IPS-20b (cell line): ENCODE measurements at regions not wholly inside any gene's neighbourhood (a gene's known extent, or its start where the extent isn't known, plus 50 kb on each side); places are given as distances from the start of the nearest gene placed in this dataset.

Source experiments
- H3K27ac ChIP-seq: one replicate; pipeline ENCODE4 v1.5.1; 2013; ENCODE audit warnings: low read length
- H3K27me3 ChIP-seq: 2 replicates; pipeline ENCODE4 v1.6.1; 2013; ENCODE audit warnings: mild to moderate bottlenecking, low read length, inconsistent platforms; ENCODE audit not compliant: insufficient read depth
- H3K36me3 ChIP-seq: 2 replicates; pipeline ENCODE4 v1.6.1; 2013; ENCODE audit warnings: low read depth, mild to moderate bottlenecking, inconsistent platforms, low read length, moderate library complexity; ENCODE audit not compliant: insufficient read depth
- H3K4me1 ChIP-seq: 2 replicates; pipeline ENCODE4 v1.6.1; 2013; ENCODE audit warnings: mild to moderate bottlenecking, control low read depth, inconsistent platforms, low read length, moderate library complexity; ENCODE audit not compliant: insufficient read depth
- H3K4me3 ChIP-seq: 2 replicates; pipeline ENCODE4 v1.5.1; 2013; ENCODE audit warnings: mild to moderate bottlenecking, low read length, inconsistent platforms
- H3K9ac ChIP-seq: 2 replicates; pipeline ENCODE4 v1.6.1; 2013; ENCODE audit warnings: low read depth, mild to moderate bottlenecking, inconsistent platforms, low read length, moderate library complexity
- H3K9me3 ChIP-seq: 2 replicates; pipeline ENCODE4 v1.6.1; 2013; ENCODE audit warnings: mild to moderate bottlenecking, low read depth, low read length, inconsistent platforms; ENCODE audit not compliant: insufficient read depth

DNA sequence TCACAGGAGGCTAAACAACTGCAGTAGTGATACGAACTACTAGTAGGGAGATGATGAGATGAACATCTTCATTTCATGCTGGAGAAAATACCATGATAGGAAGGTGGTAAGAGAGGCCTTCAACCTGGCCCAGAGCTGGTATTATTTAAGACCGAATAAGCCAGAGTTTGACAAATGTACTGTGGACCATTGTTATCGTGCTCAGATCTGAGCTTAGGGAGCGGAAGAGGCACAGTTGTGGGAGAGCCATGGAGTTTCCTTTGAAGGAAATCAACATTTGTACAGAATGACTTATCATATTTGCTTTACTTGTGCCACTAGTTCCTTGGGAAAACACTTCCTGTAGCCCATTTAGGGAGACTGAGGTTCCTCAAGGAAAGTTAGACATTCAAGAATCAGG, 260.6 kb upstream of the TNP1 start:
- no peaks in the 10 kb centered on the region for H3K4me1 ChIP-seq
- H3K9me3 ChIP-seq = no peaks in the 10 kb centered on the region
- H3K36me3 ChIP-seq = no peaks in the 10 kb centered on the region
- H3K4me3 ChIP-seq = no peak overlapping the region
- no peaks in the 10 kb centered on the region for H3K27me3 ChIP-seq
- H3K27ac ChIP-seq = no peak overlapping the region
- no peak overlapping the region for H3K9ac ChIP-seq

DNA sequence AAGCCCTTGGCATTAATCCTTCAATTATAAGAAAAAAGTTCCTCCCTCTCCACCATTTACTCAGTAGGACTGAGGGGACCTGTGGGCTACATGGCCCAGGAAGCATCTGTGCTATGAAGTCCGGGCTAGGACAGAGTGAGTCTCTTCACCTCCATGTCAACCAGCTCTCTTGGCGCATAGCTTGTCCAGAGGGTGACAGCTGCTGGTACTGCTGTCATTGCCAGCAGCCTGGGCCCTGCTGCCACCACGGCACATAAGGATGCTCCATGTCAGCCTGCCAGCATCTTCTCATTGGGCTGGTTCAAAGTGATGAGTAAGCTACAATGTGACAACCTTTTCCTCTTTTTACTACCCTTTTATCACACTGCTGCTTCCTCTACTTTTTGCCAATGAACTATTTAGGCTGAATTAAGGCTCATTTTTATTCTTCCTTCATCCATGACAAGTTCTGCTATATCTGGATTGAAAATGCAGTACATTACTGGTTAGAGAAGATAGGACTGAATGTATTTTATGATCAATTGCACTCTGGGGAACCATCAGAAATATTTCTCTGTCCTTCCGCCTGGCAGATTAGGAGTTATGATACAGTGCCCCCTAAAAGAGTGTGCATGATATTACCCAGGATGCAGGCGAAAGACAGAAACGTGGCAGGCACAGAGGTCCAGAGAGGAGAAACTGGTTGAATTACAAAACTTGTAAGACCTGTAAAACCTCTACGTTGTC, 258.9 kb upstream of the TNP1 start:
- Histone ChIP-seq H3K9me3 (no peaks in the 10 kb centered on the region), H3K27ac (no peak overlapping the region), H3K4me3 (no peak overlapping the region), H3K36me3 (no peaks in the 10 kb centered on the region), H3K27me3 (no peaks in the 10 kb centered on the region), H3K9ac (no peak overlapping the region), H3K4me1 (no peaks in the 10 kb centered on the region)

DNA sequence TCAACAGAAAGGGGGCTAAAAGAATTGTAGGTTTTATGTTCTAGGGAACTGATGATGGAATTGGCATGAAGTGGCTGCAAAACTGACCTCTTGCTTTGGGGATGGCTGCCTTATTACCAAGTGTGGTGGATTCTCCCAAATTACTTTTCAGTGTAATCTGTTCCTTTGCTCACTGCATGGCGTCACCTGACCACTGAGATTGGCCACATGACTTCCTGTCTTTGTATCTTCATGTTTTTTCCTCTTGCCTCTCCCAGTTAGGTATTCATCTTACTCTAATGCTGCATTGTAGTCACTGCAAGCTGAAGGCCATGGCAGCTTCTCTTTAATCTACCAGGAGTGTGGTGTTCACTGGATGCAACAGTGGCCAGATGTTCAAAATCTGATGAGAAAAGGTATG, 257.7 kb upstream of the TNP1 start:
- Histone ChIP-seq H3K9me3 (no peaks in the 10 kb centered on the region), H3K4me3 (no peak overlapping the region)

DNA sequence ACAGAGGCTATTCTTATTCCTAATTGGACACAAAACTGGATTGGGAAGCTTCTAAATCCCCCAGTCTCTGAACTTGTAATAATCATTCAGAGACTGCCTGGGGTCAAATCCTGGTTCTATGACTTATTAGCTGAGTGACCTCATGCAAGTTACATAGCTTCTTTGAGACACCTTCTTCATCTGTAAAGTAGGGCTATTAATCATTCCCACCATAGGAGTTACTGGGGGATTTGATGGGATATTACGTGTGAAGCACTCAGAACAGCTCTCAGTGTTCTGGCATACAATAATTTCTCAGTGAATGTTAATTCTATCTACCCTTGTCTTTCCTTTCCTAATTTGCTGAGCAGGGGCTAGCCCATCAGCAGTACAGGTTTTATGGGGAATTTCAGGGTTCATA, 256.7 kb upstream of the TNP1 start:
- H3K36me3 ChIP-seq = no peaks in the 10 kb centered on the region
- no peak overlapping the region for H3K27ac ChIP-seq
- no peaks in the 10 kb centered on the region for H3K27me3 ChIP-seq
- no peaks in the 10 kb centered on the region for H3K4me1 ChIP-seq
- no peaks in the 10 kb centered on the region for H3K9me3 ChIP-seq
- no peak overlapping the region for H3K4me3 ChIP-seq
- H3K9ac ChIP-seq = no peak overlapping the region

More for the DNA sequence above, 257.7 kb upstream of the TNP1 start:
- no peak overlapping the region for H3K27ac ChIP-seq
- no peaks in the 10 kb centered on the region for H3K36me3 ChIP-seq
- no peak overlapping the region for H3K9ac ChIP-seq
- no peaks in the 10 kb centered on the region for H3K27me3 ChIP-seq
- no peaks in the 10 kb centered on the region for H3K4me1 ChIP-seq

DNA sequence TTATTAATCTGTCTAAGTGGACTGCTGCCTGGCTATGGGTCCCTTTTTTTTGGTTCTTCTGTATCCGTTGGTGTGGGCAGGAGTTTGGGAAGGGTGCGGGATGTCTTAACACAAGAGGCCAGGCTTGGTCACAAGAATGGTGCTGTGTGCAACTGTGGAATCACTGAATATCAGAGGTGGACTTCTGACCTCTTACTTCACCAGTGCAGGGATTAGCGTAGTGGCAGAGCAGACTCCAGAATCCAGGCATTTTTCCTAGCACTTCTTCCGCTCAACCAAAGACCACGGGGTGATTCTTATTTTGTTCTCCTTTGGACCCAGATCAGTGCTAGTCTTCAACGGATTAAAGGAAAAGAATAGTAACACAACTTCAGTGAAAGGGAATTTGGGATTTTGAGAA, 254.3 kb upstream of the TNP1 start:
- Histone ChIP-seq H3K4me1 (no peaks in the 10 kb centered on the region), H3K9ac (no peak overlapping the region), H3K27me3 (no peaks in the 10 kb centered on the region), H3K36me3 (no peaks in the 10 kb centered on the region), H3K27ac (no peak overlapping the region), H3K9me3 (no peaks in the 10 kb centered on the region), H3K4me3 (no peak overlapping the region)

DNA sequence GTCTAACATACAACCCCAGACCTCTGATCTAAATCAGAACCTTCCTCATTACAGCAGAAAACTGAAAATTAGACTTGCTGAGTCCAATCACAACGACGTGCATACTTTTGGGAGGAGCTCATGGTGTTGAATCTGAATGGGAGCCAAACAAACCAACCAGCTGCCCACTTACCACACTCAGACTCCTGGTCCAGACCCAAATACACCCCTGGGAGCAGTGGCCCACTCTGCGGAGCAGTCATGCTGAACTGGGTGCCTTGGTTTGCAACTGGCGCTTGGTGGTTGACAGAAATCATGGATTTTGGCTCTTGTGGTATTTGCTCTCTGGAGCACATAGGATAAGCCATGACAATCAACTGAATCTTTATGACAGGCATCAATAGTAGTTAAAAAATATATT, 253.6 kb upstream of the TNP1 start:
- H3K27ac ChIP-seq = no peak overlapping the region
- H3K9ac ChIP-seq = no peak overlapping the region
- H3K9me3 ChIP-seq = no peaks in the 10 kb centered on the region
- H3K36me3 ChIP-seq = no peaks in the 10 kb centered on the region
- H3K4me3 ChIP-seq = no peak overlapping the region
- H3K27me3 ChIP-seq = no peaks in the 10 kb centered on the region
- H3K4me1 ChIP-seq = no peaks in the 10 kb centered on the region

DNA sequence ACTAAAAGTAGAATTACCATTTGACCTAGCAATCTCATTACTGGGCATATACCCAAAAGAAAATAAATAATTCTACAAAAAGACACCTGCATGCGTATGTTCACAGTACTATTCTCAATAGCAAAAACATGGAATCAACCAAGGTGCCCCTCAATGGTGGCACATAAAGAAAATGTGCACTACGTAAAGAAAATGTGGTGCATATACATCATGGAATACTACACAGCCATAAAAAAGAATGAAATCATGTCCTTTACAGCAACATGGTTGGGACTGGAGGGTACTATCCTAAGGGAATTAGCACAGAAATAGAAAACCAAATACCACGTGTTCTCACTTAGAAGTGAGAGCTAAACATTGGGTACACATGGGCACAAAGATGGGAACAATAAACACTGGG, 250.7 kb upstream of the TNP1 start:
- no peaks in the 10 kb centered on the region for H3K36me3 ChIP-seq
- no peak overlapping the region for H3K9ac ChIP-seq
- H3K27ac ChIP-seq = no peak overlapping the region
- no peak overlapping the region for H3K4me3 ChIP-seq
- H3K27me3 ChIP-seq = no peaks in the 10 kb centered on the region
- H3K9me3 ChIP-seq = no peaks in the 10 kb centered on the region
- peaks cover 9% of the 10 kb centered on the region; the same call in 1 of the 2 replicates for H3K4me1 ChIP-seq

DNA sequence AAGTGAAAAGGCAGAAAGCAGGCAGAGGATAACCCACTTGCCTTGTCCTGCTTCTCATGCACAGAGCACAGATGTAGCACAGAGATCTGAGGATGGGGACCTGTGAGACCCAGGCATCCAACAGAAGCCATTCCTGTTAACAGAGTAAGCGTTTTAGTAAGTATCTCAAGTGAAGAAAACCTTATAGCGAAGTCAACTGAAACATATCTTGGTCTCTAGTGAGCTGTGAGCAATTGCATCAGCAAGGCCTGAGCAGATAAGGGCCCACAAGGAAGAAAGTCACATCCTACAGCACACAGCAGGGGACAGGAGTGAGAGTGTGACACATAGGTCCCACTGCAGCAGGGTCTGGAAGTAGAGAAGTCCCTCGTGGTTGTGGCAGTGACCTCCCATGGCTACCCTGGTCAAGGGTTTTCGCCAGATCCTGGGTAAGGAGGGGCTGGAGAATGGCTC, 248.7 kb upstream of the TNP1 start:
- Histone ChIP-seq H3K36me3 (no peaks in the 10 kb centered on the region), H3K9me3 (no peaks in the 10 kb centered on the region), H3K9ac (no peak overlapping the region), H3K27me3 (no peaks in the 10 kb centered on the region), H3K4me1 (peaks cover 13% of the 10 kb centered on the region), H3K4me3 (no peak overlapping the region), H3K27ac (no peak overlapping the region)

DNA sequence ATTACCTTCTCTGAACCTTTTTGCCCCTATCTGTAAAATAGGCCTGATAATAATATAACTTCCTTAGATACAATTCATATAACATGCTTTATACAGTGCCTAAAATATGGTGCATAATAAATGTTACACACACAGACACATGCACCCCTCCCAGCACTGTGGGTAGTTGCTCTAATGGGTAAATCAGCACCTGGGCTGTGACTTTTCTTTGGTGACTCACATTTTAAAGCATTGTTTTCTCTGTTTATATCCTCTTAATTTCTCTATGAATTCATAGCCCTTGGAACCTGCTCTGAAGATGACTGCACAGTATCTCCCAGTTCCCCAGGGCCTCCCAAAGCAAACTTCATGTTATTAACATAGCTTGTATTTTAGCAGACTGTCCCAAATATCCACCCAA, 248.2 kb upstream of the TNP1 start:
- Histone ChIP-seq H3K27ac (no peak overlapping the region), H3K36me3 (no peaks in the 10 kb centered on the region), H3K4me1 (peaks cover 14% of the 10 kb centered on the region), H3K9me3 (no peaks in the 10 kb centered on the region), H3K4me3 (no peak overlapping the region), H3K9ac (no peak overlapping the region), H3K27me3 (no peaks in the 10 kb centered on the region)

DNA sequence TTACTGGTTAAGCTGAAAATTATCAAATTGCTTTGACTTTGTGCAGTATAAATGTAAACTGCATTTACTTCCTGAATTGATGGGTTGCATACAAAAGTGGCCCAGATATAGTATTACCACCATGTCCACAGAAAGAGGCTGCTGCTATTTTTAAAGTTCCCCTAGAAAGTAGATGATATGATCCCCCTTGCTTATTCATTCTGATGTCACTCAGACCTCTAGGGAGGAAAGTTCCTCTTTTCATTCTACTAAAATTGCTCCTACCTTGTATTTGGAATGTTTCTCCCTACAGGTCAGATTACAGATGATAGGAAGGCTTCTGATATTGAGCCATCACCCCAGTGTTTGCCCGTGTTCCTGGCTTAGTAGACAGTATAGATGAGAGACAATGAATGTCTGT, 247.6 kb upstream of the TNP1 start:
- Histone ChIP-seq H3K4me3 (no peak overlapping the region), H3K4me1 (peaks cover 17% of the 10 kb centered on the region), H3K27me3 (no peaks in the 10 kb centered on the region), H3K9ac (no peak overlapping the region), H3K27ac (no peak overlapping the region), H3K36me3 (no peaks in the 10 kb centered on the region), H3K9me3 (no peaks in the 10 kb centered on the region)

DNA sequence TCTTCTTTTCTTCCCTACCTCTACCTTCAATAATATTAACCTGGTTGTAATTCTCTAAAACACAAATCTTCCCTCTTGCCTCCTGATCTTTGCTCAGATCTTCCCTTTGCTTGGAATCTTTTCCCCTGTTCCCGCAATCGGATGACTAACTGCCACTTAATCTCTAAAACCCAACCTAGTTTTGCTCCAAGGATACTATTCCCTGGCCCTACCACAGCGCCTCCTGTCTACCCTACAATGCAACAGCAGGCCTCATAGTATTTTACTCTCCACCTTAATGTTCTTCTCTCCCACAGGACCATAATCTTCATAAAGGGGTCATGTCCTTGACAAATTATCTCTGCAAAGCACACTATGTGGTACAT, 246.8 kb upstream of the TNP1 start:
- Histone ChIP-seq H3K9me3 (no peaks in the 10 kb centered on the region), H3K9ac (no peak overlapping the region), H3K27ac (no peak overlapping the region), H3K36me3 (no peaks in the 10 kb centered on the region), H3K4me1 (peaks cover 17% of the 10 kb centered on the region), H3K4me3 (no peak overlapping the region), H3K27me3 (no peaks in the 10 kb centered on the region)

DNA sequence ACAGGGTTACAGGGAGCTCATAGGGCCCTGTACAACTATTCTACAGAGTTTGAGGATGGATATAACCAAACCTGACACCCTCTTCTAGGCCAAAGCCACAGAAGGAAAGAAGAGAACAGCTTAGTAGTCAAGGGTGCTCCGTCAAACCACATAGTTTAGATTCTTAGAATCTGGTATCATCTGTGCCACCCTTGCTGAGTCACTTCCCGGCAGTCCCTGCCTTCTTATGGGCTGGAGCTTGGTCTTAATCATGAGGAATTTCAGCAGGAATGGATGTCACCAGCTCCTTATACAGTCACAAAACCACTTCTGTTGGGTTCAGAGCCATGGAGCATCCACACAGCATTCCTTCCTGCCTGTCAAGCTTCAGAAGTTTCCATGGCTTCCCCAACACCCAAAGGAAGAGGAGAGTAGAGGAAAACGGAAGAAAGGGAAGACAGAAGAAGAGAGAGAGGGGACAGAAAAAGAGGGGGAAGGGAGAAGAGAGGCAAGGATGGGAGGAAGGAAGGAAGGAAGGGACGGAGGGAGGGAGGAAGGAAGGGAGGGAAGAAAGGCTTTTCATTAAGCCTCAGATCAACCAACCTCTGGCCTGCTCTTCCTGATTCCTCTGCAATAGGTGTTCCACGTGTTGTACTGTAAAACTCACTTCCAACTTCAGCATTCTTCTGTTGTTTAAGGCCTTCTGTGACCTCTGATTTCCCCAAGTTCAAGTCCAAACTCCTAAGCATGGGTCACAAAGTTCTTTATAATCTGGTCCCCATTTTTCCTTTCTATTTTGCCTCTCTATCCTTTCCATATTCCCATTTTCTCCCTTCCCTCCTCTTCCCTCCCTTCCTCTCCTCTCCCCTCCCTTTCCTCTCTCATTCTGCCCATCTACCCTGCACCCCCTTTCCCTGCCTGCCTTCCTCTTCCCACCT, 246.1 kb upstream of the TNP1 start:
- no peak overlapping the region for H3K9ac ChIP-seq
- H3K4me3 ChIP-seq = no peak overlapping the region

More for the DNA sequence above, 246.1 kb upstream of the TNP1 start:
- no peaks in the 10 kb centered on the region for H3K27me3 ChIP-seq
- no peak overlapping the region for H3K27ac ChIP-seq
- peaks cover 17% of the 10 kb centered on the region for H3K4me1 ChIP-seq
- no peaks in the 10 kb centered on the region for H3K9me3 ChIP-seq
- no peaks in the 10 kb centered on the region for H3K36me3 ChIP-seq
